PC-9 (cell line): ENCODE measurements at regions not wholly inside any gene's neighbourhood (a gene's known extent, or its start where the extent isn't known, plus 50 kb on each side); places are given as distances from the start of the nearest gene placed in this dataset.

Experiments used
- EZH2 ChIP-seq: fragments of 200-600 bp; sonication (generic); IDR thresholded peaks from 2 replicates; pipeline ENCODE4 v1.8.0; 2017; ENCODE audit warnings: antibody characterized with exemption, low read depth
- TF ChIP-seq, protein P1 (sequence below): fragments of 200-600 bp; sonication (generic); conservative IDR thresholded peaks from 2 replicates; pipeline ENCODE4 v1.6.1; 2017; ENCODE audit warnings: mixed run types, antibody characterized with exemption, mild to moderate bottlenecking, moderate library complexity

DNA sequence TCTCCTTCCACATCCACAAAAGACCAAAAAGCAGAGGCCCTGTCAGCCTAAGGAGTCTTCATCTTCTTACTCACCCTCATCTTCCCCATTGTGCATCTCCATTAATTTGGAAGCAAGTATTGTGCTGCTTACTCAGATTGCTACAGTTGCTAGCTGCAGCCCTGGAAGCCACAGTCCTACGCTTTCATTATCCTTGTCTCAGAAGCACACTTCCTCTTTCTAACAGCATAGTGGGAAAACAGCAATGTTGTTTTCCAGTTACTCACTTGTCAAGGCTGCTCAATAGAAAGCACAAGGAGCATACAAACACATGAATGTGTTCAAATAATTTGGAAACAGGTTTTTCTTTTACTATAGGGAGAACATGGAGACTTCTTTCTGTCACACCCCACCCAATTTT, 76.6 kb upstream of the RBM24 start:
- TF ChIP-seq, protein P1, sequence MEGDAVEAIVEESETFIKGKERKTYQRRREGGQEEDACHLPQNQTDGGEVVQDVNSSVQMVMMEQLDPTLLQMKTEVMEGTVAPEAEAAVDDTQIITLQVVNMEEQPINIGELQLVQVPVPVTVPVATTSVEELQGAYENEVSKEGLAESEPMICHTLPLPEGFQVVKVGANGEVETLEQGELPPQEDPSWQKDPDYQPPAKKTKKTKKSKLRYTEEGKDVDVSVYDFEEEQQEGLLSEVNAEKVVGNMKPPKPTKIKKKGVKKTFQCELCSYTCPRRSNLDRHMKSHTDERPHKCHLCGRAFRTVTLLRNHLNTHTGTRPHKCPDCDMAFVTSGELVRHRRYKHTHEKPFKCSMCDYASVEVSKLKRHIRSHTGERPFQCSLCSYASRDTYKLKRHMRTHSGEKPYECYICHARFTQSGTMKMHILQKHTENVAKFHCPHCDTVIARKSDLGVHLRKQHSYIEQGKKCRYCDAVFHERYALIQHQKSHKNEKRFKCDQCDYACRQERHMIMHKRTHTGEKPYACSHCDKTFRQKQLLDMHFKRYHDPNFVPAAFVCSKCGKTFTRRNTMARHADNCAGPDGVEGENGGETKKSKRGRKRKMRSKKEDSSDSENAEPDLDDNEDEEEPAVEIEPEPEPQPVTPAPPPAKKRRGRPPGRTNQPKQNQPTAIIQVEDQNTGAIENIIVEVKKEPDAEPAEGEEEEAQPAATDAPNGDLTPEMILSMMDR: no peak
- no peak for TF ChIP-seq EZH2
